ENCODE measurements at regions not wholly inside any gene's neighbourhood (a gene's known extent, or its start where the extent isn't known, plus 50 kb on each side); places are given as distances from the start of the nearest gene placed in this dataset.
A peak's percentile ranks its signal among the peaks of the same experiment; 100 is the strongest.

GRCh38 chr10:4718544-4718943, 107.5 kb upstream of the AKR1E2 start:
- DNase-seq (ENCODE audit: low read depth in 4 of 6, low spot score in 6 of 6) = no peak
- Histone ChIP-seq H3K27ac (ENCODE audit: low read depth, low read length) (no peak overlapping the region), H3K4me3 (ENCODE audit: low read depth, low read length) (no peak overlapping the region), H3K4me1 (ENCODE audit: control insufficient read depth, insufficient read depth, low read length) (no peaks in the 10 kb centered on the region), H3K27me3 (ENCODE audit: control insufficient read depth, insufficient read depth, low read length) (no peaks in the 10 kb centered on the region), H3K36me3 (ENCODE audit: control insufficient read depth, insufficient read depth, low read length) (no peaks in the 10 kb centered on the region), H3K9me3 (ENCODE audit: control insufficient read depth, insufficient read depth, low read length) (no peaks in the 10 kb centered on the region)
- WGBS (ENCODE audit: insufficient coverage) = no CpG with 5 or more reads among the region's 4 CpGs

GRCh38 chr10:4717670-4718069, 108.3 kb upstream of the AKR1E2 start:
- Histone ChIP-seq H3K9me3 (ENCODE audit: control insufficient read depth, insufficient read depth, low read length) (no peaks in the 10 kb centered on the region), H3K27ac (ENCODE audit: low read depth, low read length) (no peak overlapping the region), H3K27me3 (ENCODE audit: control insufficient read depth, insufficient read depth, low read length) (no peaks in the 10 kb centered on the region), H3K36me3 (ENCODE audit: control insufficient read depth, insufficient read depth, low read length) (no peaks in the 10 kb centered on the region), H3K4me1 (ENCODE audit: control insufficient read depth, insufficient read depth, low read length) (no peaks in the 10 kb centered on the region), H3K4me3 (ENCODE audit: low read depth, low read length) (no peak overlapping the region)
- no peak for DNase-seq (ENCODE audit: low read depth in 4 of 6, low spot score in 6 of 6)
- WGBS (ENCODE audit: insufficient coverage) = no CpG with 5 or more reads among the region's 1 CpG

- Histone ChIP-seq H3K27me3 (ENCODE audit: control insufficient read depth, insufficient read depth, low read length) (no peaks in the 10 kb centered on the region), H3K4me1 (ENCODE audit: control insufficient read depth, insufficient read depth, low read length) (no peaks in the 10 kb centered on the region), H3K4me3 (ENCODE audit: low read depth, low read length) (no peak overlapping the region), H3K9me3 (ENCODE audit: control insufficient read depth, insufficient read depth, low read length) (no peaks in the 10 kb centered on the region), H3K36me3 (ENCODE audit: control insufficient read depth, insufficient read depth, low read length) (no peaks in the 10 kb centered on the region), H3K27ac (ENCODE audit: low read depth, low read length) (no peak overlapping the region)
- 0% methylated on average over 1 of the region's 3 CpGs for WGBS (ENCODE audit: insufficient coverage)
- no peak for DNase-seq (ENCODE audit: low read depth in 4 of 6, low spot score in 6 of 6)
Observed at GRCh38 chr10:4710858-4711257, 115.1 kb upstream of the AKR1E2 start.

- Histone ChIP-seq H3K9me3 (ENCODE audit: control insufficient read depth, insufficient read depth, low read length) (no peaks in the 10 kb centered on the region), H3K4me1 (ENCODE audit: control insufficient read depth, insufficient read depth, low read length) (no peaks in the 10 kb centered on the region), H3K27ac (ENCODE audit: low read depth, low read length) (no peak overlapping the region), H3K27me3 (ENCODE audit: control insufficient read depth, insufficient read depth, low read length) (no peaks in the 10 kb centered on the region), H3K36me3 (ENCODE audit: control insufficient read depth, insufficient read depth, low read length) (no peaks in the 10 kb centered on the region), H3K4me3 (ENCODE audit: low read depth, low read length) (no peak overlapping the region)
- DNase-seq (ENCODE audit: low read depth in 4 of 6, low spot score in 6 of 6) = no peak
- 59% methylated on average over 6 of the region's 6 CpGs for WGBS (ENCODE audit: insufficient coverage)
Observed at GRCh38 chr10:4708123-4708759, 117.8 kb upstream of the AKR1E2 start.

GRCh38 chr10:4707221-4707620, 118.8 kb upstream of the AKR1E2 start:
- Histone ChIP-seq H3K36me3 (ENCODE audit: control insufficient read depth, insufficient read depth, low read length) (no peaks in the 10 kb centered on the region), H3K27ac (ENCODE audit: low read depth, low read length) (no peak overlapping the region), H3K4me3 (ENCODE audit: low read depth, low read length) (no peak overlapping the region), H3K27me3 (ENCODE audit: control insufficient read depth, insufficient read depth, low read length) (no peaks in the 10 kb centered on the region), H3K4me1 (ENCODE audit: control insufficient read depth, insufficient read depth, low read length) (no peaks in the 10 kb centered on the region), H3K9me3 (ENCODE audit: control insufficient read depth, insufficient read depth, low read length) (no peaks in the 10 kb centered on the region)
- no peak for DNase-seq (ENCODE audit: low read depth in 4 of 6, low spot score in 6 of 6)
- no CpG with 5 or more reads among the region's 2 CpGs for WGBS (ENCODE audit: insufficient coverage)

- no CpG with 5 or more reads among the region's 2 CpGs for WGBS (ENCODE audit: insufficient coverage)
- no peaks in the 10 kb centered on the region for H3K27me3 ChIP-seq (ENCODE audit: control insufficient read depth, insufficient read depth, low read length)
- no peaks in the 10 kb centered on the region for H3K9me3 ChIP-seq (ENCODE audit: control insufficient read depth, insufficient read depth, low read length)
- no peaks in the 10 kb centered on the region for H3K36me3 ChIP-seq (ENCODE audit: control insufficient read depth, insufficient read depth, low read length)
- no peak overlapping the region for H3K4me3 ChIP-seq (ENCODE audit: low read depth, low read length)
- H3K4me1 ChIP-seq (ENCODE audit: control insufficient read depth, insufficient read depth, low read length) = no peaks in the 10 kb centered on the region
- H3K27ac ChIP-seq (ENCODE audit: low read depth, low read length) = no peak overlapping the region
- peak in 2 of 6 donors; percentile 29 to 68 for DNase-seq (ENCODE audit: low read depth in 4 of 6, low spot score in 6 of 6)
Observed at GRCh38 chr10:4704034-4704545, 121.9 kb upstream of the AKR1E2 start.

- Histone ChIP-seq H3K4me3 (ENCODE audit: low read depth, low read length) (no peak overlapping the region), H3K36me3 (ENCODE audit: control insufficient read depth, insufficient read depth, low read length) (no peaks in the 10 kb centered on the region), H3K4me1 (ENCODE audit: control insufficient read depth, insufficient read depth, low read length) (no peaks in the 10 kb centered on the region), H3K27me3 (ENCODE audit: control insufficient read depth, insufficient read depth, low read length) (no peaks in the 10 kb centered on the region), H3K27ac (ENCODE audit: low read depth, low read length) (no peak overlapping the region), H3K9me3 (ENCODE audit: control insufficient read depth, insufficient read depth, low read length) (no peaks in the 10 kb centered on the region)
- WGBS (ENCODE audit: insufficient coverage) = no CpG with 5 or more reads among the region's 4 CpGs
- no peak for DNase-seq (ENCODE audit: low read depth in 4 of 6, low spot score in 6 of 6)
Observed at GRCh38 chr10:4701016-4701415, 125.0 kb upstream of the AKR1E2 start.

GRCh38 chr10:4699950-4700730, 125.9 kb upstream of the AKR1E2 start:
- Histone ChIP-seq H3K27ac (ENCODE audit: low read depth, low read length) (no peak overlapping the region), H3K4me3 (ENCODE audit: low read depth, low read length) (no peak overlapping the region), H3K36me3 (ENCODE audit: control insufficient read depth, insufficient read depth, low read length) (no peaks in the 10 kb centered on the region), H3K9me3 (ENCODE audit: control insufficient read depth, insufficient read depth, low read length) (no peaks in the 10 kb centered on the region), H3K4me1 (ENCODE audit: control insufficient read depth, insufficient read depth, low read length) (no peaks in the 10 kb centered on the region), H3K27me3 (ENCODE audit: control insufficient read depth, insufficient read depth, low read length) (no peaks in the 10 kb centered on the region)
- 70% methylated on average over 1 of the region's 3 CpGs for WGBS (ENCODE audit: insufficient coverage)
- DNase-seq (ENCODE audit: low read depth in 4 of 6, low spot score in 6 of 6) = no peak

GRCh38 chr10:4698075-4698474, 127.9 kb upstream of the AKR1E2 start:
- Histone ChIP-seq H3K9me3 (ENCODE audit: control insufficient read depth, insufficient read depth, low read length) (no peaks in the 10 kb centered on the region), H3K27ac (ENCODE audit: low read depth, low read length) (no peak overlapping the region), H3K4me1 (ENCODE audit: control insufficient read depth, insufficient read depth, low read length) (no peaks in the 10 kb centered on the region), H3K36me3 (ENCODE audit: control insufficient read depth, insufficient read depth, low read length) (no peaks in the 10 kb centered on the region), H3K27me3 (ENCODE audit: control insufficient read depth, insufficient read depth, low read length) (no peaks in the 10 kb centered on the region), H3K4me3 (ENCODE audit: low read depth, low read length) (no peak overlapping the region)
- WGBS (ENCODE audit: insufficient coverage) = no CpG with 5 or more reads among the region's 1 CpG
- peak in 1 of 6 donors; percentile 17 for DNase-seq (ENCODE audit: low read depth in 4 of 6, low spot score in 6 of 6)

- no peak overlapping the region for H3K4me3 ChIP-seq (ENCODE audit: low read depth, low read length)
- H3K4me1 ChIP-seq (ENCODE audit: control insufficient read depth, insufficient read depth, low read length) = no peaks in the 10 kb centered on the region
- WGBS (ENCODE audit: insufficient coverage) = no CpG with 5 or more reads among the region's 3 CpGs
- no peaks in the 10 kb centered on the region for H3K9me3 ChIP-seq (ENCODE audit: control insufficient read depth, insufficient read depth, low read length)
- no peak overlapping the region for H3K27ac ChIP-seq (ENCODE audit: low read depth, low read length)
- no peaks in the 10 kb centered on the region for H3K36me3 ChIP-seq (ENCODE audit: control insufficient read depth, insufficient read depth, low read length)
- no peaks in the 10 kb centered on the region for H3K27me3 ChIP-seq (ENCODE audit: control insufficient read depth, insufficient read depth, low read length)
- no peak for DNase-seq (ENCODE audit: low read depth in 4 of 6, low spot score in 6 of 6)
Observed at GRCh38 chr10:4696186-4696585, 129.8 kb upstream of the AKR1E2 start.
